PC-9 (cell line): ENCODE measurements at regions not wholly inside any gene's neighbourhood (a gene's known extent, or its start where the extent isn't known, plus 50 kb on each side); places are given as distances from the start of the nearest gene placed in this dataset.
"Not testable (repeated sequence)": the region's sequence is repeated elsewhere in the genome, so short reads cannot be mapped to it uniquely, and the experiment has no call there.

Source experiments
- BruUV-seq: library from RNA; stranded (reverse); fragments of 400-500 nt; replicated peaks from 2 replicates; lab custom pipeline; 2021; lab: Mats Ljungman, UMichigan
- CTCF ChIA-PET: fragments of 300-600 bp; sonication (Branson Sonifier 250); formaldehyde crosslinking; loops from one replicate; lab custom pipeline; 2022; ENCODE audit warnings: antibody characterized with exemption; lab: Charles Lee
- POLR2A ChIA-PET: fragments of 300-600 bp; sonication (Branson Sonifier 250); formaldehyde crosslinking; loops from one replicate; lab custom pipeline; 2022; ENCODE audit warnings: antibody characterized with exemption; ENCODE audit not compliant: unreplicated experiment; lab: Charles Lee
- DNase-seq, 2 experiments: peaks; one replicate each; pipeline versions ENCODE4 v3.0.0 to v3.0.0-alpha.2; 2015 to 2022; ENCODE audit warnings: mixed read lengths in 1 of 2
- H2AFZ ChIP-seq: fragments of 200-600 bp; sonication (generic); 2 replicates; pipeline ENCODE4 v1.8.1; 2017; ENCODE audit warnings: antibody characterized with exemption
- H3F3A ChIP-seq: fragments of 200-600 bp; sonication (generic); 2 replicates; pipeline ENCODE4 v1.8.1; 2017; ENCODE audit warnings: antibody characterized with exemption, mild to moderate bottlenecking, low read depth; ENCODE audit not compliant: insufficient read depth
- H3K27ac ChIP-seq: fragments of 200-600 bp; sonication (generic); 2 replicates; pipeline ENCODE4 v1.6.1; 2016; ENCODE audit warnings: mixed run types
- H3K27me3 ChIP-seq: fragments of 200-600 bp; sonication (generic); 2 replicates; pipeline ENCODE4 v1.6.1; 2016; ENCODE audit warnings: low read depth, mixed run types; ENCODE audit not compliant: insufficient read depth
- H3K36me3 ChIP-seq: fragments of 200-600 bp; sonication (generic); 2 replicates; pipeline ENCODE4 v1.6.1; 2016; ENCODE audit warnings: low read depth, mixed run types
- H3K4me1 ChIP-seq: fragments of 200-600 bp; sonication (generic); replicated peaks from 2 replicates; pipeline ENCODE4 v1.6.1; 2016; ENCODE audit warnings: mixed run types; ENCODE audit not compliant: insufficient read depth
- H3K4me2 ChIP-seq: fragments of 200-600 bp; sonication (generic); 2 replicates; pipeline ENCODE4 v1.6.1; 2017; ENCODE audit warnings: mixed run types
- H3K4me3 ChIP-seq: fragments of 200-600 bp; sonication (generic); 2 replicates; pipeline ENCODE4 v1.6.1; 2016; ENCODE audit warnings: mixed run types
- H3K79me2 ChIP-seq: fragments of 200-600 bp; sonication (generic); 2 replicates; pipeline ENCODE4 v1.6.1; 2017; ENCODE audit warnings: low read depth, mixed run types
- H3K9me2 ChIP-seq: fragments of 200-600 bp; sonication (generic); 2 replicates; pipeline ENCODE4 v1.8.1; 2017; ENCODE audit warnings: mild to moderate bottlenecking; ENCODE audit not compliant: insufficient read depth
- H3K9me3 ChIP-seq: fragments of 200-600 bp; sonication (generic); 2 replicates; pipeline ENCODE4 v1.8.1; 2016; ENCODE audit warnings: low read depth; ENCODE audit not compliant: insufficient read depth
- H4K20me1 ChIP-seq: fragments of 200-600 bp; sonication (generic); 2 replicates; pipeline ENCODE4 v1.8.1; 2017; ENCODE audit not compliant: insufficient read depth
- EZH2 ChIP-seq: fragments of 200-600 bp; sonication (generic); IDR thresholded peaks from 2 replicates; pipeline ENCODE4 v1.8.0; 2017; ENCODE audit warnings: antibody characterized with exemption, low read depth
- intact Hi-C: fragments of 100-400 bp; cut with micrococcal nuclease; formaldehyde crosslinking; loops from one replicate; pipeline ENCODE4 v1.10.0; 2022; ENCODE audit not compliant: unreplicated experiment
- TF ChIP-seq, protein P1 (sequence below): fragments of 200-600 bp; sonication (generic); conservative IDR thresholded peaks from 2 replicates; pipeline ENCODE4 v1.6.1; 2017; ENCODE audit warnings: mixed run types, antibody characterized with exemption, mild to moderate bottlenecking, moderate library complexity

DNA sequence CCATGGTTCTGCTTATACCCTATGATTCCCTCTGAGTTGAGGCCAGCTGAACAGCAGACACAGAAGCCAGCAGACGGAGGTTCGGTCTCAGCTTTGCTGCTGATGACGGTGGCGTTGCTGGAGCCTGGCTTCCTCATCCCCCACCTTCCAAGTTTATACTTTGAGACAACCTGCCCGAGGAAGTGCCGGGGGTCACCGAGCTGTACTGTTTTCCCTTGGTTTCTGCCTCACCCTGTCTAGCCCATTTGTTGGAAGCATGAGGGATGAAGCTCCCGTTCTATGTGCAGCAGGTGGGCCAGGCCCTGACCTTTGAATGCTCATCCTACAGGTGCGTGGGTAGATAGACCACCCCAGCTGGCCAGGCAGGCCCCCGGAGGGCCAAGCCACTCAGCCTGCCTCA lies 117.3 kb downstream of the MYCN start:
- intact Hi-C loops = no loop called here
- Histone ChIP-seq H4K20me1 (no peaks in the 10 kb centered on the region), H2AFZ (no peak overlapping the region), H3K79me2 (no peaks in the 10 kb centered on the region), H3K27me3 (peaks cover 37% of the 10 kb centered on the region), H3F3A (no peaks in the 10 kb centered on the region), H3K36me3 (no peaks in the 10 kb centered on the region), H3K4me2 (no peak overlapping the region), H3K4me3 (no peak overlapping the region), H3K27ac (no peak overlapping the region), H3K4me1 (no peaks in the 10 kb centered on the region), H3K9me3 (no peaks in the 10 kb centered on the region), H3K9me2 (no peaks in the 10 kb centered on the region)
- BruUV-seq = no TSS peak
- TF ChIP-seq, protein P1, sequence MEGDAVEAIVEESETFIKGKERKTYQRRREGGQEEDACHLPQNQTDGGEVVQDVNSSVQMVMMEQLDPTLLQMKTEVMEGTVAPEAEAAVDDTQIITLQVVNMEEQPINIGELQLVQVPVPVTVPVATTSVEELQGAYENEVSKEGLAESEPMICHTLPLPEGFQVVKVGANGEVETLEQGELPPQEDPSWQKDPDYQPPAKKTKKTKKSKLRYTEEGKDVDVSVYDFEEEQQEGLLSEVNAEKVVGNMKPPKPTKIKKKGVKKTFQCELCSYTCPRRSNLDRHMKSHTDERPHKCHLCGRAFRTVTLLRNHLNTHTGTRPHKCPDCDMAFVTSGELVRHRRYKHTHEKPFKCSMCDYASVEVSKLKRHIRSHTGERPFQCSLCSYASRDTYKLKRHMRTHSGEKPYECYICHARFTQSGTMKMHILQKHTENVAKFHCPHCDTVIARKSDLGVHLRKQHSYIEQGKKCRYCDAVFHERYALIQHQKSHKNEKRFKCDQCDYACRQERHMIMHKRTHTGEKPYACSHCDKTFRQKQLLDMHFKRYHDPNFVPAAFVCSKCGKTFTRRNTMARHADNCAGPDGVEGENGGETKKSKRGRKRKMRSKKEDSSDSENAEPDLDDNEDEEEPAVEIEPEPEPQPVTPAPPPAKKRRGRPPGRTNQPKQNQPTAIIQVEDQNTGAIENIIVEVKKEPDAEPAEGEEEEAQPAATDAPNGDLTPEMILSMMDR = no peak
- no peak for TF ChIP-seq EZH2
- ChIA-PET CTCF (no interaction called here), POLR2A (no interaction called here)
- DNase-seq = no peak

DNA sequence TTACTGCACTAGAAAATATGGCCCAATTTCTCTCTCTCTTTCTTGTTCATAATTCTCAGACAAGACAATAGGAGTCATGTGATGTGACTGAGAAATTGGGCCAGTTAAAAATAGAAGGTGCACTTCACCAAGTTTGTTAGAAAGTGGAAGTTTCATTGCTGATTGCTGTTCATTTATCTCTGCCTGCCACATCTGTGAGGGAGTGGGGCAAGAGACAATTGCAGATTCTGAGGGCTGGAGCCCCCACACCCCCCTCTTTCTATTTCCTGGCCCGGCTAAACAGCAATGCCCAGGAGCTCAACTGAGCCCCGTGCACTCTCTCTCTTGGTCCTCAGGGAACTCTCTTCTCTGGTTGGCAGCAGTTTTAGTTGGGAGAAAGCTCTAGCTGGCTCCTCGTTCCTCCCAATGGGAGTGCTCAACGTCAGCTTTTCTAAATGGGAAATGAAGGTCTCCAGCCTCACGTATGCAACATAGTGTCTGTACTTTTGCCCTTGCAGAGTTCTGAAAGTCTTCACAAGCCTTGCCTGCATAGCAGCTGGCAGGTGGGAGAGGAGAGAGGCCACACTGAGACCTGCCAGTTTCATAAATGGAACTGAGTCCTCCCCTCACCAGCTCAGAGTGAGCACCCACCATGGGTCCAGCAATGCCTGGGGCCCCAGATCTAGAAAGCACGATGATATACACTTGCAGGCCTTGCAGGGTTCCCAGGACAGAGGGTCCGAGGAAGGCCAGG lies 115.7 kb downstream of the MYCN start:
- Histone ChIP-seq H3K36me3 (no peaks in the 10 kb centered on the region), H2AFZ (no peak overlapping the region), H4K20me1 (no peaks in the 10 kb centered on the region), H3K4me2 (no peak overlapping the region), H3K4me1 (no peaks in the 10 kb centered on the region), H3K9me2 (no peaks in the 10 kb centered on the region), H3K79me2 (no peaks in the 10 kb centered on the region), H3K27ac (no peak overlapping the region), H3F3A (no peaks in the 10 kb centered on the region), H3K9me3 (no peaks in the 10 kb centered on the region), H3K27me3 (peaks cover 51% of the 10 kb centered on the region), H3K4me3 (no peak overlapping the region)
- no peak for DNase-seq
- ChIA-PET POLR2A (no interaction called here), CTCF (no interaction called here)
- no peak for TF ChIP-seq EZH2
- TF ChIP-seq, protein P1 = no peak
- no TSS peak for BruUV-seq
- intact Hi-C loops = no loop called here

DNA sequence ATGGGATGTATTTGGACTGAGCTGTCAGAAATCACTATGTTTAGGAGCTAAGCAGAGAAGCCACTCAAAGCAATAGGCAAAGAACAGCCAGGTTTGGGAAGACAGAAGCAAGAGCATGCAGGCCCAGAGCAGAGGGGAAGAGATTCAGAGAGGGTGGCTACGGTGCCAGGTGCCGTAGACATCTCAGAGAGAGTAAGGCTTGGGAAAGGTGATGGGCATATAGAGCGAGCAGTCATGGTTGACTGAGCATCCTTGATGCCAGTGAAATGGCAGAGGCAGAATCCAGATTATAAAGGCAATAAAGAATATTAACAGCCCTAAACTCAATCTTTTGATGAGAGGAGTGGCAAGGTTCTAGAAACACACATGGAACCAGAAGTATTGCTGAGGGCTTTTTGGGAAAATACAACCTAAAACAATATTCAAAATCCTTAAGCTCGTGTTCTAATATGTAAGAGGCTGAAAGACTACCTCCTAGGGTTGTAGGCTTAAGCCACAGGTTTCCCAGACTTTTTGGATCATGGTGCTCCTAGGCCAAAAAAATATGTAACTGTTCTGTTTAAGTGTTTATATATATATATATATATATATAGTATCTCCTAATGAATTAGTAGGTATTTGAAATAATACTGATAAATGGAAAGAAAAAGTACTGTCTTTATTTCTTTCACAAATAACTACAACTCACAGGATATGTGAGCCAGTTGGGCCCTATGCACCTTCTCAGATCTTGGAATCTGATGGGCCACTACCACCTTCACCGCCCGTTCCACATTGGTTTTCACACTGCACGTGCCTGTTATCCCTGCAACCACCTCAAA lies 113.3 kb downstream of the MYCN start:
- Histone ChIP-seq H3K4me1 (no peaks in the 10 kb centered on the region), H3K4me2 (no peak overlapping the region), H3K27me3 (peaks cover 71% of the 10 kb centered on the region), H3K9me3 (no peaks in the 10 kb centered on the region), H2AFZ (no peak overlapping the region), H3K4me3 (no peak overlapping the region), H3K27ac (no peak overlapping the region), H3K79me2 (no peaks in the 10 kb centered on the region), H3K36me3 (no peaks in the 10 kb centered on the region), H3F3A (no peaks in the 10 kb centered on the region), H4K20me1 (no peaks in the 10 kb centered on the region), H3K9me2 (no peaks in the 10 kb centered on the region)
- no peak for TF ChIP-seq EZH2
- TF ChIP-seq, protein P1 = no peak
- intact Hi-C loops = no loop called here
- ChIA-PET POLR2A (no interaction called here), CTCF (no interaction called here)
- no peak for DNase-seq
- no TSS peak for BruUV-seq

DNA sequence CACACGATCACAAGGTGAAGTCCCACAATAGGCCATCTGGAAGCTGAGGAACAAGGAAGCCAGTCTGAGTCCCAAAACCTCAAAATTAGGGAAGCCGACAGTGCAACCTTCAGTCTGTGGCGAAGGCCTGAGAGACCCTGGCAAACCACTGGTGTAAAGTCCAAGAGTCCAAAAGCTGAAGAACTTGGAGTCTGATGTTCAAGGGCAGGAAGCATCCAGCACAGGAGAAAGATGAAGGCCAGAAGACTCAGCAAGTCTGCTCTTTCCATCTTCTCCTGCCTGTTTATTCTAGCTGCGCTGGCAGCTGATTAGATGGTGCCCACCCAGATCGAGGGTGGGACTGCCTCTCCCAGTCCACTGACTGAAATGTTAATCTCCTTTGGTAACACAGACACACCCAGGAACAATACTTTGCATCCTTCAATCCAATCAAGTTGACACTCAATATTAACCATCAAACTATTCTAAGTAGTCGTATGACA lies 112.3 kb downstream of the MYCN start:
- POLR2A ChIA-PET, H3K79me2 ChIP-seq, H3K27ac ChIP-seq, H3K4me2 ChIP-seq, H3F3A ChIP-seq, CTCF ChIA-PET, H3K9me3 ChIP-seq, DNase-seq, H3K9me2 ChIP-seq, H3K4me3 ChIP-seq, intact Hi-C loops, H4K20me1 ChIP-seq, BruUV-seq, H3K36me3 ChIP-seq, H3K4me1 ChIP-seq, H2AFZ ChIP-seq: not testable (repeated sequence)
- H3K27me3 ChIP-seq = peaks cover 66% of the 10 kb centered on the region
